ENCODE measurements at regions not wholly inside any gene's neighbourhood (a gene's known extent, or its start where the extent isn't known, plus 50 kb on each side); places are given as distances from the start of the nearest gene placed in this dataset.

DNA sequence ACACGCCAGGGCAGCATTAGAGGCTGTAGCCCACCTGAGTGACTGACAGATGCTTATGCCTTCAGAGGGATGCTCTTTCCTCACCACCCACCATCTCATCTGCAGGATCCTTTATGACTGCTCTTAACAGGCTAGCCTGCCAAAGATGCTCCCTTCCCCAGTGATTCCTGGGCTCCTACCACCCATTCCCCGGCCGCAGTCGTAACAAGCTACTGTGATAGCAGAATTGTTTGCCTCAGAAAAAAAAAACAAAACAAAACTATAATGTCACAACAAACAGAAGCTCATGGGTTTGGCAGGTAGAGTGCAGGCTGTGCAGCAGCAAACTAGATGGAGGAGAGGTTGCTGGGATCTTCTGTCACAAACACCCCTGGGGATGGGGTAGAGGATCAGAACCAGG is 343.9 kb upstream of the ZMIZ1 start:
- ChIA-PET CTCF (no interaction called here), POLR2A (ENCODE audit: low non-redundant PET) (no interaction called here)
- H3K27ac ChIP-seq (ENCODE audit: low read depth, low read length, poor library complexity, severe bottlenecking), result no peak overlapping the region
- peaks cover 15% of the 10 kb centered on the region for H3K27me3 ChIP-seq (replicated peaks; ENCODE audit: insufficient read depth, low read depth, low read length, poor library complexity)
- no peak for DNase-seq (ENCODE audit: low spot score)
- intact Hi-C loops (cut with micrococcal nuclease; ENCODE audit: unreplicated experiment), result no loop called here
- no TSS peak for BruUV-seq (replicated peaks)
- no peak overlapping the region for H3K4me3 ChIP-seq (ENCODE audit: low read depth, low read length, poor library complexity, severe bottlenecking)
- TF ChIP-seq EZH2 (IDR thresholded peaks at IDR 0.05; ENCODE audit: borderline replicate concordance, low read depth, low read length, poor library complexity, severe bottlenecking), result no peak
- TF ChIP-seq, protein P1, sequence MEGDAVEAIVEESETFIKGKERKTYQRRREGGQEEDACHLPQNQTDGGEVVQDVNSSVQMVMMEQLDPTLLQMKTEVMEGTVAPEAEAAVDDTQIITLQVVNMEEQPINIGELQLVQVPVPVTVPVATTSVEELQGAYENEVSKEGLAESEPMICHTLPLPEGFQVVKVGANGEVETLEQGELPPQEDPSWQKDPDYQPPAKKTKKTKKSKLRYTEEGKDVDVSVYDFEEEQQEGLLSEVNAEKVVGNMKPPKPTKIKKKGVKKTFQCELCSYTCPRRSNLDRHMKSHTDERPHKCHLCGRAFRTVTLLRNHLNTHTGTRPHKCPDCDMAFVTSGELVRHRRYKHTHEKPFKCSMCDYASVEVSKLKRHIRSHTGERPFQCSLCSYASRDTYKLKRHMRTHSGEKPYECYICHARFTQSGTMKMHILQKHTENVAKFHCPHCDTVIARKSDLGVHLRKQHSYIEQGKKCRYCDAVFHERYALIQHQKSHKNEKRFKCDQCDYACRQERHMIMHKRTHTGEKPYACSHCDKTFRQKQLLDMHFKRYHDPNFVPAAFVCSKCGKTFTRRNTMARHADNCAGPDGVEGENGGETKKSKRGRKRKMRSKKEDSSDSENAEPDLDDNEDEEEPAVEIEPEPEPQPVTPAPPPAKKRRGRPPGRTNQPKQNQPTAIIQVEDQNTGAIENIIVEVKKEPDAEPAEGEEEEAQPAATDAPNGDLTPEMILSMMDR (conservative IDR thresholded peaks at IDR 0.05; ENCODE audit: low read depth, low read length), result no peak
- no peaks in the 10 kb centered on the region for H3K9me3 ChIP-seq (ENCODE audit: low read depth, low read length, poor library complexity, severe bottlenecking)
- no peaks in the 10 kb centered on the region for H3K36me3 ChIP-seq (ENCODE audit: insufficient read depth, low read length, poor library complexity, severe bottlenecking)
- H3K4me1 ChIP-seq (ENCODE audit: insufficient read depth, low read length, poor library complexity, severe bottlenecking), result no peaks in the 10 kb centered on the region

GRCh38 chr10:78726171-78726570 is 342.6 kb upstream of the ZMIZ1 start:
- intact Hi-C loops (cut with micrococcal nuclease; ENCODE audit: unreplicated experiment), result no loop called here
- POLR2A ChIA-PET (ENCODE audit: low non-redundant PET), result no interaction called here
- Histone ChIP-seq H3K4me1 (ENCODE audit: insufficient read depth, low read length, poor library complexity, severe bottlenecking) (no peaks in the 10 kb centered on the region), H3K36me3 (ENCODE audit: insufficient read depth, low read length, poor library complexity, severe bottlenecking) (no peaks in the 10 kb centered on the region), H3K27ac (ENCODE audit: low read depth, low read length, poor library complexity, severe bottlenecking) (no peak overlapping the region), H3K4me3 (ENCODE audit: low read depth, low read length, poor library complexity, severe bottlenecking) (no peak overlapping the region), H3K27me3 (replicated peaks; ENCODE audit: insufficient read depth, low read depth, low read length, poor library complexity) (peaks cover 15% of the 10 kb centered on the region), H3K9me3 (ENCODE audit: low read depth, low read length, poor library complexity, severe bottlenecking) (no peaks in the 10 kb centered on the region)
- no TSS peak for BruUV-seq (replicated peaks)
- CTCF ChIA-PET, result no interaction called here
- TF ChIP-seq EZH2 (IDR thresholded peaks at IDR 0.05; ENCODE audit: borderline replicate concordance, low read depth, low read length, poor library complexity, severe bottlenecking), result no peak
- TF ChIP-seq, protein P1 (conservative IDR thresholded peaks at IDR 0.05; ENCODE audit: low read depth, low read length), result no peak
- no peak for DNase-seq (ENCODE audit: low spot score)

DNA sequence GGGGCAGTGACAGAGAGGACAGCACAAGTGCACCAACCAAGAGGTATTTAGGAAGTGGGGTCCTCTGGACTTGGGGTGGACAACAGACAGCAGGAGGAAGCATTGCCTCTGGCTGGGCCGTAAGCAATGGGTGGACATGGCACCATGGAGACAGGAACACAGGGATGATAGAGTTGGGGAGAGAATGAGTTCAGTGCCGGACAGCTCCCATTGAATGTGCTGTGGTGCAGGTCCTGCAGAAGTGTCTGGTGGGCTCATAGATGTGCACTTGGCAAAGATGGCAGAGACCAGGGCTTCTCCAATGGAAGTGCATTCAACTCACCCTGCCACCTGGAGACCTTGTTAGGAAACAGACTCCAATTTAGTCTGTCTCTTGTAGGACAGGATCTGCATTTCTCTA is 341.5 kb upstream of the ZMIZ1 start:
- H3K36me3 ChIP-seq (ENCODE audit: insufficient read depth, low read length, poor library complexity, severe bottlenecking), result no peaks in the 10 kb centered on the region
- no peak overlapping the region for H3K27ac ChIP-seq (ENCODE audit: low read depth, low read length, poor library complexity, severe bottlenecking)
- no peaks in the 10 kb centered on the region for H3K9me3 ChIP-seq (ENCODE audit: low read depth, low read length, poor library complexity, severe bottlenecking)
- no peaks in the 10 kb centered on the region for H3K4me1 ChIP-seq (ENCODE audit: insufficient read depth, low read length, poor library complexity, severe bottlenecking)
- TF ChIP-seq, protein P1 (conservative IDR thresholded peaks at IDR 0.05; ENCODE audit: low read depth, low read length), result no peak
- TF ChIP-seq EZH2 (IDR thresholded peaks at IDR 0.05; ENCODE audit: borderline replicate concordance, low read depth, low read length, poor library complexity, severe bottlenecking), result no peak
- H3K27me3 ChIP-seq (replicated peaks; ENCODE audit: insufficient read depth, low read depth, low read length, poor library complexity), result peaks cover 15% of the 10 kb centered on the region
- ChIA-PET CTCF (no interaction called here), POLR2A (ENCODE audit: low non-redundant PET) (no interaction called here)
- intact Hi-C loops (cut with micrococcal nuclease; ENCODE audit: unreplicated experiment), result no loop called here
- H3K4me3 ChIP-seq (ENCODE audit: low read depth, low read length, poor library complexity, severe bottlenecking), result no peak overlapping the region
- no peak for DNase-seq (ENCODE audit: low spot score)
- BruUV-seq (replicated peaks), result no TSS peak
